ENCODE measurements at regions not wholly inside any gene's neighbourhood (a gene's known extent, or its start where the extent isn't known, plus 50 kb on each side); places are given as distances from the start of the nearest gene placed in this dataset.

GRCh38 chr1:193697776-193698175, 511.4 kb upstream of the B3GALT2 start:
- no peaks in the 10 kb centered on the region for H3K27me3 ChIP-seq (ENCODE audit: insufficient read depth, poor library complexity, severe bottlenecking)
- no peak for TF ChIP-seq POLR2AphosphoS5 (IDR thresholded peaks at IDR 0.05; ENCODE audit: low read depth)
- TF ChIP-seq, protein P1, sequence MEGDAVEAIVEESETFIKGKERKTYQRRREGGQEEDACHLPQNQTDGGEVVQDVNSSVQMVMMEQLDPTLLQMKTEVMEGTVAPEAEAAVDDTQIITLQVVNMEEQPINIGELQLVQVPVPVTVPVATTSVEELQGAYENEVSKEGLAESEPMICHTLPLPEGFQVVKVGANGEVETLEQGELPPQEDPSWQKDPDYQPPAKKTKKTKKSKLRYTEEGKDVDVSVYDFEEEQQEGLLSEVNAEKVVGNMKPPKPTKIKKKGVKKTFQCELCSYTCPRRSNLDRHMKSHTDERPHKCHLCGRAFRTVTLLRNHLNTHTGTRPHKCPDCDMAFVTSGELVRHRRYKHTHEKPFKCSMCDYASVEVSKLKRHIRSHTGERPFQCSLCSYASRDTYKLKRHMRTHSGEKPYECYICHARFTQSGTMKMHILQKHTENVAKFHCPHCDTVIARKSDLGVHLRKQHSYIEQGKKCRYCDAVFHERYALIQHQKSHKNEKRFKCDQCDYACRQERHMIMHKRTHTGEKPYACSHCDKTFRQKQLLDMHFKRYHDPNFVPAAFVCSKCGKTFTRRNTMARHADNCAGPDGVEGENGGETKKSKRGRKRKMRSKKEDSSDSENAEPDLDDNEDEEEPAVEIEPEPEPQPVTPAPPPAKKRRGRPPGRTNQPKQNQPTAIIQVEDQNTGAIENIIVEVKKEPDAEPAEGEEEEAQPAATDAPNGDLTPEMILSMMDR (IDR thresholded peaks at IDR 0.05; ENCODE audit: insufficient read depth, low read length): no peak
- no peak for TF ChIP-seq SPI1 (IDR thresholded peaks at IDR 0.05; ENCODE audit: borderline replicate concordance, low read depth)
- TF ChIP-seq GABPA (IDR thresholded peaks at IDR 0.05; ENCODE audit: low read depth): no peak
- TF ChIP-seq REST (IDR thresholded peaks at IDR 0.05; ENCODE audit: insufficient replicate concordance, low read depth): no peak
- DNase-seq (ENCODE audit: low read depth in 1 of 2, low spot score in 1 of 2): no peak
- no peak overlapping the region for H3K27ac ChIP-seq (replicated peaks)
- H3K4me3 ChIP-seq (replicated peaks; ENCODE audit: insufficient read depth, low read length): no peak overlapping the region

GRCh38 chr1:193697115-193697762, 510.8 kb upstream of the B3GALT2 start:
- TF ChIP-seq, protein P1 (IDR thresholded peaks at IDR 0.05; ENCODE audit: insufficient read depth, low read length): no peak
- TF ChIP-seq POLR2AphosphoS5 (IDR thresholded peaks at IDR 0.05; ENCODE audit: low read depth) (no peak), SPI1 (IDR thresholded peaks at IDR 0.05; ENCODE audit: borderline replicate concordance, low read depth) (no peak), GABPA (IDR thresholded peaks at IDR 0.05; ENCODE audit: low read depth) (no peak), REST (IDR thresholded peaks at IDR 0.05; ENCODE audit: insufficient replicate concordance, low read depth) (no peak)
- no peak overlapping the region for H3K27ac ChIP-seq (replicated peaks)
- H3K27me3 ChIP-seq (ENCODE audit: insufficient read depth, poor library complexity, severe bottlenecking): no peaks in the 10 kb centered on the region
- no peak for DNase-seq (ENCODE audit: low read depth in 1 of 2, low spot score in 1 of 2)
- no peak overlapping the region for H3K4me3 ChIP-seq (replicated peaks; ENCODE audit: insufficient read depth, low read length)

- Histone ChIP-seq H3K4me3 (replicated peaks; ENCODE audit: insufficient read depth, low read length) (no peak overlapping the region), H3K27me3 (ENCODE audit: insufficient read depth, poor library complexity, severe bottlenecking) (no peaks in the 10 kb centered on the region), H3K27ac (replicated peaks) (no peak overlapping the region)
- TF ChIP-seq POLR2AphosphoS5 (IDR thresholded peaks at IDR 0.05; ENCODE audit: low read depth) (no peak), REST (IDR thresholded peaks at IDR 0.05; ENCODE audit: insufficient replicate concordance, low read depth) (no peak), GABPA (IDR thresholded peaks at IDR 0.05; ENCODE audit: low read depth) (no peak), SPI1 (IDR thresholded peaks at IDR 0.05; ENCODE audit: borderline replicate concordance, low read depth) (no peak)
- TF ChIP-seq, protein P1 (IDR thresholded peaks at IDR 0.05; ENCODE audit: insufficient read depth, low read length): no peak
- DNase-seq (ENCODE audit: low read depth in 1 of 2, low spot score in 1 of 2): no peak
These were observed 508.3 kb upstream of the B3GALT2 start for GRCh38 chr1:193694741-193695140.

Measured in HL-60 (cell line).